ENCODE measurements at regions not wholly inside any gene's neighbourhood (a gene's known extent, or its start where the extent isn't known, plus 50 kb on each side); places are given as distances from the start of the nearest gene placed in this dataset.

DNA sequence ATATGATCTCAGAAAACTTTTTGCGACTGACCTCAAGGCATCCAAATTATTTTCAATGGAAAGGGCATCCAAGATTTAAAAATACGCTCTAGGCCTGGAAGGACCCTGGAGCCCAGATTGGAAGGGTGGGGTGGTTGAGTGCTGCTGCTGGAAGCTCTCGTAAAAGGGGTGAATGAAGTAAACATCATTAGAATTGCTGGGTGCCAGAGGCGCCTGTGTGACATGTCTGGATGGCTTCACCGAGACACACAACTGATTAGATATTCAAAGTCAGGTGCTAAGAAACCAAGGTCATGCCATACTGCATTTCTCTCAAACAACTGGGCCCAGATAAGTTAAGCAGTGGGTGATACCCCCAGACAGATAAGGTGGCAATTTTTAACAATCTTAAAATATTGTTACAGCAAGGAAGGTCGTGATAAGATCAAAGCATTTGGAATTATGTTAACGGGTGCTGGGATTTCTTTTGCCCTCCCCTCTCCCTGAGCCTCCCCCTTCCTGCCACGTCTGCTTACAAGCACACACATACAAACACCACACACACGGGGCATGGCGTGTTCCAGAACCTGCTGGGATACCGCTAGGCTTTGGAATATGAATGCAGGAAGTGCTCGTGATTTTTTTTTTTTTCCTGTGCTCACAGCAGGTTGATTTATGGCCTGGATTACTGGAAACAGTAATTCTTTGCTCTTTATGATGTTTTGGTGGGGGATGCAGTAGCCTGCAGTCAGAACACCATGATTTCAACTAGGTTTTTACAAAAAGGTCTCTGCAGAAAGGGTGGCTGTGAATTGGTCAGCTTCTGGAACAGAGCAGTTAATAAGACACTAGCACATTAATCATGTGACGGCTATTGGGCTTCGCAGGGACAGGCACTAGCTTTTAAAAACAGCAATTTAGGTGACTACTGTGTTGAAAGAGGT lies 551.2 kb downstream of the QKI start:
- Histone ChIP-seq H3K36me3 (ENCODE audit: insufficient read depth, low read length) (no peaks in the 10 kb centered on the region), H3K4me3 (ENCODE audit: low read length) (no peak overlapping the region), H3K9me3 (ENCODE audit: control insufficient read depth in 1 of 2, insufficient read depth in 1 of 2, low read length in 2 of 2) (no peaks in the 10 kb centered on the region), H3K4me1 (ENCODE audit: insufficient read depth, low read length) (no peaks in the 10 kb centered on the region), H3K27ac (ENCODE audit: low read depth in 1 of 2, low read length in 2 of 2) (no peak overlapping the region), H3K27me3 (ENCODE audit: control insufficient read depth in 1 of 2, insufficient read depth in 2 of 2, low read length in 2 of 2) (peaks cover 0 to 4% of the 10 kb centered on the region in 2 experiments)
- DNase-seq (no peak), ATAC-seq (ENCODE audit: poor library complexity) (no peak)
- Mint-ChIP-seq H3K9me3 (no peaks in the 10 kb centered on the region), H3K27me3 (peaks cover 8% of the 10 kb centered on the region), H3K4me3 (no peak overlapping the region), H3K27ac (no peak overlapping the region), H3K36me3 (ENCODE audit: low read depth) (no peaks in the 10 kb centered on the region), H3K4me1 (ENCODE audit: low read depth) (no peaks in the 10 kb centered on the region)
- CTCF ChIA-PET: no interaction called here
- POLR2A ChIA-PET: no interaction called here
- intact Hi-C loops (cut with DNase I, micrococcal nuclease): no loop called here
- no peak for TF ChIP-seq CTCF (IDR thresholded peaks at IDR 0.05)

DNA sequence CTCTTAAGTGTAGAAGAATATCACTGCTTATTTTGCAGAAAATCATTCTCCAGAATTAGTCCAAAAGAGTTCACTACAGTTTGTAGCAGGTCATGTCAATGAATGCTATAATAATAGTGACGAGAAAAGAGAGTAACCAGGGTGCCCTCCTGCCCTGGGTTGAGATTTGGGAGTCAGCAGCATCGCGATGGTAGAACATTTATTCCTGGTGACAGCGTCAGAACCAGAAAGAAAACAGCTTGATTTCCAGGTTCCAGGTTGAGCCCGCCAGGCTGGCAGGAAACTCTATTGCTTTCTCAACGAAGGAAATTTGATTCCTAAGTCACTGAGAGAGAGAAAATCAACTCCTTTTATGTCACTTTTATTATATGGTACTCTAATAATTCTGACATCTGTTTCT lies 550.3 kb downstream of the QKI start:
- H3K9me3 ChIP-seq (ENCODE audit: control insufficient read depth in 1 of 2, insufficient read depth in 1 of 2, low read length in 2 of 2): no peaks in the 10 kb centered on the region
- peaks cover 0 to 4% of the 10 kb centered on the region in 2 experiments for H3K27me3 ChIP-seq (ENCODE audit: control insufficient read depth in 1 of 2, insufficient read depth in 2 of 2, low read length in 2 of 2)
- H3K4me3 Mint-ChIP-seq: no peak overlapping the region
- ChIA-PET CTCF (no interaction called here), POLR2A (no interaction called here)
- intact Hi-C loops (cut with DNase I, micrococcal nuclease): no loop called here
- no peak overlapping the region for H3K4me3 ChIP-seq (ENCODE audit: low read length)
- no peaks in the 10 kb centered on the region for H3K4me1 ChIP-seq (ENCODE audit: insufficient read depth, low read length)
- H3K27ac Mint-ChIP-seq: no peak overlapping the region
- H3K27ac ChIP-seq (ENCODE audit: low read depth in 1 of 2, low read length in 2 of 2): no peak overlapping the region
- H3K4me1 Mint-ChIP-seq (ENCODE audit: low read depth): no peaks in the 10 kb centered on the region
- H3K36me3 ChIP-seq (ENCODE audit: insufficient read depth, low read length): no peaks in the 10 kb centered on the region
- peaks cover 8% of the 10 kb centered on the region for H3K27me3 Mint-ChIP-seq
- ATAC-seq (ENCODE audit: poor library complexity) (no peak), DNase-seq (no peak)
- no peak for TF ChIP-seq CTCF (IDR thresholded peaks at IDR 0.05)
- no peaks in the 10 kb centered on the region for H3K36me3 Mint-ChIP-seq (ENCODE audit: low read depth)
- H3K9me3 Mint-ChIP-seq: no peaks in the 10 kb centered on the region

- H3K9me3 ChIP-seq (ENCODE audit: control insufficient read depth in 1 of 2, insufficient read depth in 1 of 2, low read length in 2 of 2): no peaks in the 10 kb centered on the region
- peaks cover 0 to 4% of the 10 kb centered on the region in 2 experiments for H3K27me3 ChIP-seq (ENCODE audit: control insufficient read depth in 1 of 2, insufficient read depth in 2 of 2, low read length in 2 of 2)
- POLR2A ChIA-PET: no interaction called here
- no peak for TF ChIP-seq CTCF (IDR thresholded peaks at IDR 0.05)
- no peaks in the 10 kb centered on the region for H3K36me3 Mint-ChIP-seq (ENCODE audit: low read depth)
- no peak overlapping the region for H3K27ac ChIP-seq (ENCODE audit: low read depth in 1 of 2, low read length in 2 of 2)
- H3K27ac Mint-ChIP-seq: no peak overlapping the region
- no peaks in the 10 kb centered on the region for H3K36me3 ChIP-seq (ENCODE audit: insufficient read depth, low read length)
- no peaks in the 10 kb centered on the region for H3K9me3 Mint-ChIP-seq
- intact Hi-C loops (cut with DNase I, micrococcal nuclease): no loop called here
- no peaks in the 10 kb centered on the region for H3K4me1 Mint-ChIP-seq (ENCODE audit: low read depth)
- H3K27me3 Mint-ChIP-seq: peaks cover 7% of the 10 kb centered on the region
- CTCF ChIA-PET: no interaction called here
- no peak overlapping the region for H3K4me3 Mint-ChIP-seq
- ATAC-seq (ENCODE audit: poor library complexity) (no peak), DNase-seq (no peak)
- H3K4me3 ChIP-seq (ENCODE audit: low read length): no peak overlapping the region
- H3K4me1 ChIP-seq (ENCODE audit: insufficient read depth, low read length): no peaks in the 10 kb centered on the region
Measured at GRCh38 chr6:163963205-163964120, 548.9 kb downstream of the QKI start.

Data from CD4-positive, alpha-beta T cell (primary cell).